NT2/D1 (cell line): ENCODE measurements at regions not wholly inside any gene's neighbourhood (a gene's known extent, or its start where the extent isn't known, plus 50 kb on each side); places are given as distances from the start of the nearest gene placed in this dataset.

Experiments used
- YY1 ChIP-seq: IDR thresholded peaks from 2 replicates; pipeline ENCODE4 v1.6.1; 2011; ENCODE audit not compliant: insufficient read length, insufficient read depth
- ZNF274 ChIP-seq: IDR thresholded peaks from 2 replicates; pipeline ENCODE4 v1.6.1; 2011; ENCODE audit warnings: mild to moderate bottlenecking, low read depth, low read length

- TF ChIP-seq ZNF274 (no peak), YY1 (no peak)
Observed at GRCh38 chr7:121696954-121697353, 176.0 kb upstream of the PTPRZ1 start.
